HG03432 (cell line): ENCODE measurements at regions not wholly inside any gene's neighbourhood (a gene's known extent, or its start where the extent isn't known, plus 50 kb on each side); places are given as distances from the start of the nearest gene placed in this dataset.
"Not testable (repeated sequence)": the region's sequence is repeated elsewhere in the genome, so short reads cannot be mapped to it uniquely, and the experiment has no call there.

Source experiments
- ATAC-seq: cut with Tn5 transposase; IDR thresholded peaks from one replicate; pipeline ENCODE4 v1.9.1; 2021; ENCODE audit warnings: mild to moderate bottlenecking, moderate library complexity; ENCODE audit not compliant: unreplicated experiment

DNA sequence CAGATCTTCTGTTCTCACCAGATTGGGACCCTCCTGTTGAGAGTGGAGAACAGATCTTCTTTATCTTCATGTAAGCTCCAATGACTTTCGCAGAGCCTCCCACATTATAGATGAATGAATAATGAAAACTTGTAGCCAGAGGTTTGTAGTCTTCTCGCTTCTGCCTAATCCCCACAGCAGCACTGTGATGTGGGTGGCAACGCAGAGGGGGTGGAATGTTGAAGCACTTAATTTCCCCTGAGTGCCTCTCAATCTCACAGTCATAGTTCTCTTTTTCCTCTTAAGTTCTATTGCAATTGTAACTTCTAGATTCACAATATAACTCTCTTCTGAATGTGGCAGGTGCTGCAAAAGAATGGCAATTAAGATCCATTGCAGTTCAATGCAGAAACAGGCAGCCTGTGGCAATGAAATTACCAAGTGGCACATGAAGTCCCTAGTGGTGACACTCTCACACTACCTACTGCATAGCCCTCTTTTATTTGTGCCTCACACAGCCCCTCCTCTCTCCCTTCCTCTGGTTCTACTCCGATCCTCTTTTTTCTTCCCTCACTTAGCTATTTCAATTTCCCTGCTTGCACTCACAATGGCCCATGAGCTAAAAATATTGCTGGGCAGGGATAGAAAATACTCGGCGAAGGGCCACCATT is 281.9 kb downstream of the UBE3D start:
- ATAC-seq = peak; percentile 57

DNA sequence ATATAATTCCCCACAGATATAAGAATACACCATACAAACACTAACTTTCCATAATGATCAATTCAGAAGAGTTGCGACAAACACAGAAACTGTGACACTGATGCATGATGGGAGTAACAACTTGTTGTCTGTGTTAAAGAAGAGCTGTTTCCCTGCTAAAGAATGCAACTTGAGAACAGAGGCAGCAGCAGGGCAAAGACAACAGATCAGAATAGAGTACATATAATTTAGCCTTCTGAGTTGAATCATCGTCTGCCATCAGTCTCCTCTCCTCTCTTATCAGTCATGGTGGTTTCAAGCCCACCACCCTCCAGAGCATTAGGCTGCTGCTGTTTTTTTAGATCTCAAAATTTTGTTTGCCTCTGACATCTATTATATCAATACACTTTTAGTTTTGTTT is 280.4 kb downstream of the UBE3D start:
- no peak for ATAC-seq

DNA sequence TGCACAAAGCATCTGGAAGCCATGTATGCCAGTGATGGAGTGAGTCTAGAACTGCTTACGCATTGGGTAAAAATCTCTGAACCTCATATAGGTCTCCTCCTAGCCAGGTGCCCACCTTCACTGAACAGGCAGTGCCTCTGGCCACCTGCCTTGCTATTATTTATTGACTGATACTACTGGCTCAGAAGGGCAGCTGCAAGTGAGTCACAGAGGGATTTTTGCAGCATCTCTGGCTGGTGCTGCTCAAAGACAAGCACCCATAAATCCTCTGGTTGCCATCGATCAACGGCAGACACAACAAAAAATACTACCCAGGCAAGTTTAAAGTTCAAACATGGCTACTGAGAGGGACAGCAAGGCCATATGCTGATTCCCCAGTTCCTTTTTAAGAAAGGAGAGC is 279.4 kb downstream of the UBE3D start:
- no peak for ATAC-seq

DNA sequence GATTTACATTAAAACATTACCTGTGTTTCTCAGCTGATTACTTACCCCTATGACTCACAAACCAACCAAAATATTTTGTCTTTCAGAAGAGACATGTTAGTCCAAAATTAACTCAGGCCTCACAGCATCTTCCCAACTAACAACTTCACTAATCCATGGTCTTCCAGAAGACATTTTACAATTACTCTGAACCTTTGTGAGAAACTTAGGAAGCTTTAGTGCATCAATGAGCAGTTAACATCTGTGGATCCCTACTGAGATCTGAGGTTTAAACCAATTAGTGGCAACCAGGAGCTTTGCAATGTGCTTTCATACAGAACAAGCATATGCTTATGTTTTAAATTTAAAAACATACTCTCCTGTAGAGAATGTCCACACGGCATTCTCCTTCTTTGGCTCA is 269.7 kb downstream of the UBE3D start:
- no peak for ATAC-seq

DNA sequence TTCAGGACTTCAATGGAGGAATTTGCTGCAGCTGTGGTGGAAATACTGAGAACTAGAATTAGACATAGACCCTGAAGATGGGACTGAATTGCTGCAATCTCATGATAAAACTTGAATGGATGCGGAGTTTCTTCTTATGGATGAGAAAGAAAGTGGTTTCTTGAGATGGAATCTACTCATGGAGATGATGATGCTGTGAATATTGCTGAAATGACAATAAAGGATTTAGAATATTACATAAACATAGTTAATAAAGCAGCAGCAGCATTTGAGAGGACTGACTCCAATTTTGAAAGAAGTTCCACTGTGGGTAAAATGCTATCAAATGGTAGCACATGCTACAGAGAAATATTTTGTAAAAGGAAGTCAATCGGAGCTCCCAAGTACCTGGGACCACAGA is 264.6 kb downstream of the UBE3D start:
- ATAC-seq = no peak

DNA sequence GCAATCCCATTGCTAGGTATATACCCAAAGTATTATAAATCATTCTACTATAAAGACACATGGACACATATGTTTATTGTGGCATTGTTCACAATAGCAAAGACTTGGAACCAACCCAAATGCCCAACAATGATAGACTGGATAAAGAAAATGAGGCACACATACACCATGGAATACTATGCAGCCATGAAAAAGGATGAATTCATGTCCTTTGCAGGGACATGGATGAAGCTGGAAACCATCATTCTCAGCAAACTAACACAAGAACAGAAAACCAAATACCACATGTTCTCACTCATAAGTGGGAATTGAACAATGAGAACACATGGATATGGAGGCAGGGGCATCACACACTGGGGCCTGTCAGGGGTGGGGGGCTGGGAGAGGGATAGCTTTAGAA is 249.4 kb downstream of the UBE3D start:
- not testable (repeated sequence) for ATAC-seq

DNA sequence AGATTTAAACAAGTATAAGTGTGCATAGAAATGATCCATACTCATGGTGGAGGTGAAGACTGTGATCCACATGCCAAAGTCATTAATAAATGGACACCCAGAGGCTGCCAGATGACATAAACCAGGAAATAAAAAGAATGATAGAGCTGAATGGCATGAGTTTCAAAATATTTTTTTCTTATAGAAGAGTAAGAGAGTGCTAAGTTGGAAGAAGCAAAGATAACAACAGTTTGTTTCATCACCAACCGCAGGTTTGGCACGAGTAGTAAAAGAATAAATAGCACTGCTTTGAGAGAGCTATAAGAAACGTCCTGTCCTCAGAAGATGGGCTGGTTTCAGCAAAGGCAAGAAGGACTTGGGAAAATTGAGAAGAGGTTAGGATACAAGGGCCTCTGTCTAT is 246.9 kb downstream of the UBE3D start:
- no peak for ATAC-seq

DNA sequence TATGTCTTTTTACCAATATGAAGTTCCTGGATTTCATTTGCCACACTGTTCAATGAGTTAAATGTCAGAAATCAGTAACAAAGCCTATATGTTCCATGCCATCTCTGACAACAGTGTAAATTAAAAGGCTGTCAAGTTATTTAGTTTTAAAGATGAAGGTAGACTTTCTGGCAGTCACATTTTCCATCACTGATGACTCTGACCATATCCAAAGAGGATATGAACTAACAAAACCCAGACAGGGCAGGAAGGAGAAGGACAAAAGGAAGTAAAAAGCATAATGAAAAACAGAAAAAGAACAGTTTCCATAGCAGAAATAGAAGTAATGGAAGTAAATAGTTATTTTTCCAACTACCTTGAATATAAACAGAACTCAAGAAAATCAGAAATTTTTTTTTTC is 242.3 kb downstream of the UBE3D start:
- no peak for ATAC-seq

DNA sequence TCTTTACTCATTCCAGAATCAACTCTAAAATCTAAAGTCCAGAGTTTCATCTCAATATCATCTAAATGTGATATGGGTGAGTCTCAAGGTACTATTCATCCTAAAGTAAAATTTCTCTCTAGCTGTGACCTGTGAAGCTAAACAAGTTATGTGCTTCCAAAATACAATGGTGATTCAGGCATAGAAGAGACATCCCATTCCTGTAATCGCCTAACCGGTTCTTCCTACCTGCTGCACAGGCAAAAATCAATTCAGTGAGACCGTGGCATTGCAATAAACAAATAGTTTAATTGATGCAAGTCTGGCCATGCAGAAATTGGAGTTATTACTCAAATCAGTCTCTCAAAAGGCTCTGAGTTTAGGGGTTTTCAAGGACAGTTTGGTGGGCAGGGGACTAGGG is 232.8 kb downstream of the UBE3D start:
- ATAC-seq = no peak

DNA sequence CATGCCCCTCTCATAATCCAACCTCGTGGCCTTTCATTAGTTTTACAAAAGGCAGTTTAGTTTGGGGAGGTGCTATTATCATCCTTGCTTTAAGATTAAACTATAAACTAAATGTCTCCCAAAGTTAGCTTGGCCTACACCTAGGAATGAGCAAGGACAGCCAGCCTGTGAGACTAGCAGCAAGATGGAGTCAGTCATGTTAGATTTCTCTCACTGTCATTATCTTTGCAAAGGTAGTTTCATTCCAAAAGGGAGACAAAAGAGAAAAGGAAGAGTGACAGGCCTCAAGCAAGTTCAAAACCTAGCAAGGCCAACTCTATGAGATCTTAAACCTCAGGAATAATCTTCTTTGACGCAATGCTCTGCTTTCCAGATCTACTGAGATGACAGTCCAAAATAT is 232.2 kb downstream of the UBE3D start:
- no peak for ATAC-seq

DNA sequence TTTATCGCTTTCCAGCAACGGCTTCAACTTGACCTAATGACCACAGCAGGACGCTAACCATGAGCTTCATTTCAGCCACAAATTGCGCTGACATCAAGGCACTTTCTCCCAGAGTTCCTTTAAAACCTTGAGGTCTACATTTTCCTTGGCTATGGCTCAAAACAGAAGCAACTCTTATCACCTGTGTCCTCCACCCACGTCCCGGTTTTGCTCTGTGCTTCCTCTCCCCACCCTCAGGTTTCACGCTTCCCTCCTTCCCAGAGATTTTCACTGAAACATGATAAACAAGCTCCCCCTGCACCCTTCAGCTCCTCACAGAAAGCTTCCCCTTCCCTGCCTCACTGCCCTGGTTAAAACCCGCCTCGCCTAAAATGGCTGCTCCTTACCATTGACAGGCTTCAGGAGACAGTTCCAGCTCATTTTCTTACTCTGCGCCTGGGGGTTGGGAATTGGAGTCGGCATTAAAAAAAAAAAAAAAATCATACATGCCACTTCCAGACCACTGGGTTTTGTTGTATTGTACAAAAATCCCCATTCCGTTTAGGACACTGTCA is 229.5 kb downstream of the UBE3D start:
- no peak for ATAC-seq

DNA sequence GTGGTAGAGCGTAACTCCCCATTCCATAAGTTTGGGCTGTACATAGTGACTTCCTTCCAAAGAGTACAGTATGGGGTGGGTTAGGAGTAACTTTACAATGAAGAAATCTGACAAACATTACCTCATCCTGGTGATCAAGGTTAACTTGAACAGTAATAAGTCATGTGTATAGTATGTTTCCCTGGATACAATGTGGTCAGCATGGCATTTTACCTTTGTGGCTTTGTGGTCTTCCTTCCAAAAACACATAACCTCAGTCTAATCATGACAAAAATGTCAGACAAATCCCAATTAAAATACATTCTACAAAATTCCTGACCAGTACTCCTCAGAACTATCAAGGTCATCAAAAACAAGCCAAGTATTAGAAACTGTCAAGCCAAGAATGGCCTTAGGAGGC is 225.1 kb downstream of the UBE3D start:
- ATAC-seq = no peak

DNA sequence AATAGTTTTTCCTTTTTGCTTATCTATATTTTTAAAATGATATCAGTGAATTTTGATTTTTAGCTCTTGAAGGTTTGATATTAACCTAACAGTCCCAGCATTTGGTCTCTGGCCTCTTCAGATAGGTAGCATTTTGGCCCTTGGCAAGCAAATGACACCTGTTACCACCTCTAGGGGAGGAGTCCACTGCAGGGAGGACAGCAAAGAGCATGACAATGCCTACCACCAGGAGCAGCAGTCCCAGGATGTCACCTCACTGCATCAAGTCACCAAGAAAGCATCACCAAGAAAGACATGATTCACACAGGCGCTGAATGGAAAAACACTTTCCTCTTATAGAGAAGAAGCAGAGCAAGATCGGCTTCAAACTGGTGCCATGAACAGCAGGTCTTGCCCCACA is 224.3 kb downstream of the UBE3D start:
- ATAC-seq = no peak
